Psoas muscle (tissue), 7 donors: ENCODE measurements at regions not wholly inside any gene's neighbourhood (a gene's known extent, or its start where the extent isn't known, plus 50 kb on each side); places are given as distances from the start of the nearest gene placed in this dataset.

Source experiments
- ATAC-seq, 4 donors: fragments of 200-7000 bp; cut with Tn5 transposase; one replicate each; pipeline ENCODE4 v1.9.1; 2020; ENCODE audit warnings: moderate library complexity in 3 of 4, mild to moderate bottlenecking in 2 of 4
- DNase-seq, 2 donors: peaks; one replicate each; pipeline ENCODE4 v3.0.0-alpha.2; 2020
- H3K27ac ChIP-seq: fragments of 200-600 bp; one replicate; pipeline ENCODE4 v1.8.0; 2022
- H3K27me3 ChIP-seq, 3 donors: fragments of 200-600 bp in 1 of 3; one replicate each; pipeline versions ENCODE4 v1.6.1 to v1.8.0; 2013 to 2022; ENCODE audit warnings: low read length in 2 of 3, mild to moderate bottlenecking in 2 of 3, moderate library complexity in 1 of 3; ENCODE audit not compliant: insufficient read depth in 3 of 3
- H3K36me3 ChIP-seq, 2 donors: fragments of 200-600 bp in 1 of 2; one replicate each; pipeline versions ENCODE4 v1.6.1 to v1.8.0; 2013 to 2022; ENCODE audit warnings: low read depth in 1 of 2, mild to moderate bottlenecking in 1 of 2, moderate library complexity in 1 of 2; ENCODE audit not compliant: insufficient read depth in 1 of 2
- H3K4me1 ChIP-seq: fragments of 200-600 bp; one replicate; pipeline ENCODE4 v1.8.0; 2022
- H3K4me3 ChIP-seq: fragments of 200-600 bp; one replicate; pipeline ENCODE4 v1.8.0; 2022; ENCODE audit warnings: mild to moderate bottlenecking
- H3K9me3 ChIP-seq: fragments of 200-600 bp; one replicate; pipeline ENCODE4 v1.8.0; 2022
- CTCF ChIP-seq: fragments of 200-600 bp; IDR thresholded peaks from one replicate; pipeline ENCODE4 v1.8.0; 2022; ENCODE audit warnings: antibody characterized with exemption
- WGBS, 3 donors: extraction: QIAGEN DNeasy Blood & Tissue Kit; methylation state at CpG; one replicate each; pipeline versions ENCODE4 v1.1.6 to v1.1.7; 2013; 5-methylcytosine and 5-hydroxymethylcytosine counted together
- intact Hi-C, 2 donors: fragments of 100-400 bp; cut with DNase I; formaldehyde crosslinking; loops; one replicate each; pipeline versions ENCODE4 v1.11.0 to v1.14.2; 2022
- donor health status: healthy with polysubstance abuse.
- donor health status: DM: no; HTN: no; CAD: no; lungs with moderate emphysema.
- donor health status: Bipolar disorder and iron deficiency.
- donor health status: healthy.
- donor health status: DM: yes; HTN: yes; CAD: no.
- donor health status: DM: no; HTN: no; CAD: no.
- donor health status: DM: yes; HTN: yes; CAD: no.

- Histone ChIP-seq H3K27ac (no peak overlapping the region), H3K9me3 (no peaks in the 10 kb centered on the region), H3K4me3 (no peak overlapping the region), H3K36me3 (no peaks in the 10 kb centered on the region), H3K4me1 (no peaks in the 10 kb centered on the region), H3K27me3 (no peaks in the 10 kb centered on the region)
- intact Hi-C loops, result no loop called here
- ATAC-seq, result no peak
- no peak for TF ChIP-seq CTCF
- 68 to 81% (median 75%) methylated on average over 2 of the region's 2 CpGs for WGBS, 3 donors
- no peak for DNase-seq
Observed at GRCh38 chr4:27142841-27143240, 282.2 kb downstream of the STIM2 start.

GRCh38 chr4:27145597-27145996 lies 285.0 kb downstream of the STIM2 start:
- no peak for TF ChIP-seq CTCF
- 52 to 56% (median 56%) methylated on average over 2 of the region's 2 CpGs for WGBS, 3 donors

GRCh38 chr4:27148211-27148895 lies 287.7 kb downstream of the STIM2 start:
- ATAC-seq (no peak), DNase-seq (no peak)
- Histone ChIP-seq H3K4me3 (no peak overlapping the region), H3K27me3 (no peaks in the 10 kb centered on the region), H3K9me3 (no peaks in the 10 kb centered on the region), H3K36me3 (no peaks in the 10 kb centered on the region), H3K4me1 (no peaks in the 10 kb centered on the region), H3K27ac (no peak overlapping the region)
- WGBS, 3 donors, result 68 to 81% (median 76%) methylated on average over 1 of the region's 1 CpG
- intact Hi-C loops, result no loop called here
- TF ChIP-seq CTCF, result no peak

More at GRCh38 chr4:27145597-27145996, 285.0 kb downstream of the STIM2 start:
- Histone ChIP-seq H3K4me1 (no peaks in the 10 kb centered on the region), H3K27me3 (no peaks in the 10 kb centered on the region), H3K36me3 (no peaks in the 10 kb centered on the region), H3K9me3 (no peaks in the 10 kb centered on the region), H3K27ac (no peak overlapping the region), H3K4me3 (no peak overlapping the region)
- intact Hi-C loops, result no loop called here
- DNase-seq (no peak), ATAC-seq (no peak)

GRCh38 chr4:27149541-27150212 lies 289.0 kb downstream of the STIM2 start:
- WGBS, 3 donors, result 75 to 83% (median 79%) methylated on average over 2 of the region's 2 CpGs
- Histone ChIP-seq H3K27me3 (no peaks in the 10 kb centered on the region), H3K9me3 (no peaks in the 10 kb centered on the region), H3K27ac (no peak overlapping the region), H3K36me3 (no peaks in the 10 kb centered on the region), H3K4me1 (no peaks in the 10 kb centered on the region), H3K4me3 (no peak overlapping the region)
- DNase-seq (no peak), ATAC-seq (no peak)
- intact Hi-C loops, result no loop called here
- TF ChIP-seq CTCF, result no peak
